Endothelial cell of umbilical vein (primary cell): ENCODE measurements at regions not wholly inside any gene's neighbourhood (a gene's known extent, or its start where the extent isn't known, plus 50 kb on each side); places are given as distances from the start of the nearest gene placed in this dataset.

ENCODE experiments used
- EZH2 ChIP-seq: IDR thresholded peaks from 2 replicates; pipeline ENCODE4 v1.6.1; 2012; ENCODE audit warnings: borderline replicate concordance, low read depth, mild to moderate bottlenecking, moderate library complexity, low read length, inconsistent platforms; ENCODE audit not compliant: severe bottlenecking
- FOS ChIP-seq: IDR thresholded peaks from 2 replicates; pipeline ENCODE4 v1.6.1; 2011; ENCODE audit warnings: mild to moderate bottlenecking, low read length, moderate library complexity, borderline replicate concordance; ENCODE audit not compliant: insufficient read depth
- JUN ChIP-seq: IDR thresholded peaks from 2 replicates; pipeline ENCODE4 v1.6.1; 2011; ENCODE audit warnings: borderline replicate concordance, low read depth; ENCODE audit not compliant: insufficient read length, insufficient read depth
- POLR2A ChIP-seq: IDR thresholded peaks from 2 replicates; pipeline ENCODE4 v1.6.1; 2012; ENCODE audit warnings: low read depth, mild to moderate bottlenecking, control low read depth, low read length
- POLR2AphosphoS5 ChIP-seq: IDR thresholded peaks from 2 replicates; pipeline ENCODE4 v1.6.1; 2012; ENCODE audit warnings: low read depth, mild to moderate bottlenecking, control low read depth, low read length, moderate library complexity; ENCODE audit not compliant: insufficient read depth
- TF ChIP-seq, protein P1 (sequence below), 2 donors: IDR thresholded peaks; 1 replicate in 1 of 2; 2 replicates in 1 of 2; pipeline ENCODE4 v1.5.1; 2011; ENCODE audit warnings: low read length in 2 of 2, mild to moderate bottlenecking in 2 of 2, moderate library complexity in 2 of 2, control low read depth in 1 of 2, inconsistent platforms in 1 of 2, low read depth in 1 of 2; ENCODE audit not compliant: insufficient read depth in 1 of 2; ENCODE audit errors: extremely low read depth in 1 of 2

DNA sequence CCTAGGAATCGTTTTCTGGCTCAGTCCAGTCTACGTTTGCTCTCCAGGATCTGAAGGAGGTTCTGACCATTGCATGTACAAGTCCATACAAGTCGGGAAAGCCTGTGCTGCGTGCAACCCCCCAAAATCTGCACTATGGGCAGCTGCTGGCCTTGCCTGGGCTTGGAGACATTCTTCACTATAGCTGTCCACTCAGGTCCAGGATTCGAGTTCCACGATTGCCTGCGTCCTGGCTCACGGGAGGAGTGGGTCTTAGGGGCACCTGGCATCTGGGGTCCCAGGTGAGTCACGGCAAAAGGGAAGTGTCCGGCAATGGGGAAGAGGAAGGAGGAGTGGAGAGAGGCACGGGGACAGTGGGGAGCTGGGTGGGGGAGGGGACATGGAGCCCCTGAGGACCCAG, 563.0 kb downstream of the BRD1 start:
- TF ChIP-seq, protein P1, sequence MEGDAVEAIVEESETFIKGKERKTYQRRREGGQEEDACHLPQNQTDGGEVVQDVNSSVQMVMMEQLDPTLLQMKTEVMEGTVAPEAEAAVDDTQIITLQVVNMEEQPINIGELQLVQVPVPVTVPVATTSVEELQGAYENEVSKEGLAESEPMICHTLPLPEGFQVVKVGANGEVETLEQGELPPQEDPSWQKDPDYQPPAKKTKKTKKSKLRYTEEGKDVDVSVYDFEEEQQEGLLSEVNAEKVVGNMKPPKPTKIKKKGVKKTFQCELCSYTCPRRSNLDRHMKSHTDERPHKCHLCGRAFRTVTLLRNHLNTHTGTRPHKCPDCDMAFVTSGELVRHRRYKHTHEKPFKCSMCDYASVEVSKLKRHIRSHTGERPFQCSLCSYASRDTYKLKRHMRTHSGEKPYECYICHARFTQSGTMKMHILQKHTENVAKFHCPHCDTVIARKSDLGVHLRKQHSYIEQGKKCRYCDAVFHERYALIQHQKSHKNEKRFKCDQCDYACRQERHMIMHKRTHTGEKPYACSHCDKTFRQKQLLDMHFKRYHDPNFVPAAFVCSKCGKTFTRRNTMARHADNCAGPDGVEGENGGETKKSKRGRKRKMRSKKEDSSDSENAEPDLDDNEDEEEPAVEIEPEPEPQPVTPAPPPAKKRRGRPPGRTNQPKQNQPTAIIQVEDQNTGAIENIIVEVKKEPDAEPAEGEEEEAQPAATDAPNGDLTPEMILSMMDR (IDR thresholded peaks at IDR 0.05; ENCODE audit: extremely low read depth in 1 of 2, insufficient read depth in 1 of 2, low read depth in 1 of 2, low read length in 2 of 2) = no peak
- TF ChIP-seq POLR2A (no peak), FOS (no peak), POLR2AphosphoS5 (no peak), JUN (no peak), EZH2 (no peak)
